H9 (cell line): ENCODE measurements at regions not wholly inside any gene's neighbourhood (a gene's known extent, or its start where the extent isn't known, plus 50 kb on each side); places are given as distances from the start of the nearest gene placed in this dataset.

ENCODE experiments used
- DNase-seq: peaks from one replicate; pipeline ENCODE4 v3.0.0-alpha.2; 2017
- H2AFZ ChIP-seq: one replicate; pipeline ENCODE4 v1.6.1; 2013; ENCODE audit warnings: mild to moderate bottlenecking, low read length, control low read depth, moderate library complexity
- H2AK5ac ChIP-seq: 2 replicates; pipeline ENCODE4 v1.6.1; 2013; ENCODE audit warnings: low read length, control low read depth, mixed read lengths; ENCODE audit not compliant: insufficient read length
- H2BK120ac ChIP-seq: one replicate; pipeline ENCODE4 v1.6.1; 2013; ENCODE audit warnings: low read depth, mild to moderate bottlenecking, low read length, control low read depth, inconsistent platforms; ENCODE audit not compliant: poor library complexity, severe bottlenecking
- H2BK12ac ChIP-seq: 2 replicates; pipeline ENCODE4 v1.6.1; 2013; ENCODE audit warnings: low read length, control low read depth, mixed read lengths, low read depth; ENCODE audit not compliant: insufficient read length
- H2BK15ac ChIP-seq: 2 replicates; pipeline ENCODE4 v1.6.1; 2013; ENCODE audit warnings: low read depth, low read length, control low read depth
- H2BK20ac ChIP-seq: one replicate; pipeline ENCODE4 v1.6.1; 2013; ENCODE audit warnings: low read depth, mild to moderate bottlenecking, low read length, control low read depth, inconsistent platforms; ENCODE audit not compliant: poor library complexity, severe bottlenecking
- H2BK5ac ChIP-seq: 2 replicates; pipeline ENCODE4 v1.6.1; 2013; ENCODE audit warnings: low read length, control low read depth, mixed read lengths; ENCODE audit not compliant: insufficient read length
- H3K14ac ChIP-seq: 2 replicates; pipeline ENCODE4 v1.6.1; 2013; ENCODE audit warnings: low read length, control low read depth; ENCODE audit not compliant: insufficient read depth
- H3K18ac ChIP-seq: 2 replicates; pipeline ENCODE4 v1.6.1; 2013; ENCODE audit warnings: low read depth, mild to moderate bottlenecking, mixed read lengths, low read length, control low read depth; ENCODE audit not compliant: insufficient read length
- H3K23ac ChIP-seq: 2 replicates; pipeline ENCODE4 v1.6.1; 2013; ENCODE audit warnings: low read length, control low read depth, mixed read lengths, low read depth; ENCODE audit not compliant: insufficient read length
- H3K23me2 ChIP-seq: 2 replicates; pipeline ENCODE4 v1.6.1; 2013; ENCODE audit warnings: low read depth, mild to moderate bottlenecking, mixed read lengths, low read length, control low read depth; ENCODE audit not compliant: insufficient read length, poor library complexity, severe bottlenecking
- H3K27ac ChIP-seq: 2 replicates; pipeline ENCODE4 v1.5.1; 2013; ENCODE audit warnings: low read length, control low read depth, mixed read lengths, low read depth; ENCODE audit not compliant: insufficient read length
- H3K27me3 ChIP-seq: 2 replicates; pipeline ENCODE4 v1.6.1; 2013; ENCODE audit warnings: low read length, control low read depth, inconsistent platforms; ENCODE audit not compliant: insufficient read depth
- H3K4ac ChIP-seq: 2 replicates; pipeline ENCODE4 v1.6.1; 2013; ENCODE audit warnings: low read depth, mild to moderate bottlenecking, control low read depth, inconsistent platforms, low read length, moderate library complexity
- H3K4me1 ChIP-seq: 2 replicates; pipeline ENCODE4 v1.6.1; 2013; ENCODE audit warnings: low read length, control low read depth, inconsistent platforms; ENCODE audit not compliant: insufficient read depth
- H3K4me2 ChIP-seq: 2 replicates; pipeline ENCODE4 v1.6.1; 2013; ENCODE audit warnings: low read length, control low read depth, mixed read lengths; ENCODE audit not compliant: insufficient read length, insufficient read depth
- H3K56ac ChIP-seq: 2 replicates; pipeline ENCODE4 v1.6.1; 2013; ENCODE audit warnings: low read depth, mild to moderate bottlenecking, mixed read lengths, low read length, control low read depth; ENCODE audit not compliant: insufficient read length
- H3K79me1 ChIP-seq: 2 replicates; pipeline ENCODE4 v1.6.1; 2013; ENCODE audit warnings: low read depth, mild to moderate bottlenecking, moderate library complexity, low read length, control low read depth, inconsistent platforms; ENCODE audit not compliant: insufficient read depth, poor library complexity, severe bottlenecking
- H3K79me2 ChIP-seq: 2 replicates; pipeline ENCODE4 v1.6.1; 2013; ENCODE audit warnings: low read length, control low read depth, inconsistent platforms; ENCODE audit not compliant: insufficient read depth
- H3K9ac ChIP-seq: 2 replicates; pipeline ENCODE4 v1.6.1; 2013; ENCODE audit warnings: low read length, control low read depth, mixed read lengths; ENCODE audit not compliant: insufficient read length; ENCODE audit errors: extremely low read depth
- H3K9me3 ChIP-seq: one replicate; pipeline ENCODE4 v1.6.1; 2013; ENCODE audit warnings: low read depth, low read length, inconsistent platforms; ENCODE audit not compliant: control insufficient read depth
- H3T11ph ChIP-seq: one replicate; pipeline ENCODE4 v1.6.1; 2013; ENCODE audit warnings: mild to moderate bottlenecking, low read length, control low read depth, inconsistent platforms
- H4K20me1 ChIP-seq: one replicate; pipeline ENCODE4 v1.6.1; 2013; ENCODE audit not compliant: control insufficient read depth, insufficient read length, insufficient read depth
- H4K5ac ChIP-seq: 2 replicates; pipeline ENCODE4 v1.6.1; 2013; ENCODE audit warnings: low read depth, mild to moderate bottlenecking, mixed read lengths, low read length, control low read depth; ENCODE audit not compliant: insufficient read length
- H4K8ac ChIP-seq: replicated peaks from 2 replicates; pipeline ENCODE4 v1.6.1; 2013; ENCODE audit warnings: low read length, control low read depth, mixed read lengths, low read depth; ENCODE audit not compliant: insufficient read length
- H4K91ac ChIP-seq: 2 replicates; pipeline ENCODE4 v1.6.1; 2013; ENCODE audit warnings: low read depth, mild to moderate bottlenecking, moderate library complexity, mixed read lengths, low read length, control low read depth; ENCODE audit not compliant: insufficient read length
- H3K27ac Mint-ChIP-seq, 3 experiments: 2 replicates in 2 of 3; 3 replicates in 1 of 3; pipeline ENCODE4 v1.8.0; 2020 to 2021; ENCODE audit warnings: mixed read lengths in 3 of 3, mild to moderate bottlenecking in 1 of 3, moderate library complexity in 1 of 3
- H3K27me3 Mint-ChIP-seq: 2 replicates; pipeline ENCODE4 v1.8.0; 2021; ENCODE audit warnings: low read depth, mild to moderate bottlenecking, moderate library complexity, mixed read lengths
- H3K36me3 Mint-ChIP-seq, 3 experiments: 2 replicates in 2 of 3; 3 replicates in 1 of 3; pipeline ENCODE4 v1.8.0; 2020 to 2021; ENCODE audit warnings: low read depth in 3 of 3, mixed read lengths in 3 of 3; ENCODE audit not compliant: insufficient read depth in 1 of 3
- H3K4me1 Mint-ChIP-seq, 2 experiments: 2 replicates each; pipeline ENCODE4 v1.8.0; 2020; ENCODE audit warnings: mixed read lengths in 2 of 2
- H3K4me3 Mint-ChIP-seq, 2 experiments: 2 replicates in 1 of 2; 3 replicates in 1 of 2; pipeline ENCODE4 v1.8.0; 2020 to 2021; ENCODE audit warnings: mild to moderate bottlenecking in 2 of 2, mixed read lengths in 2 of 2, moderate library complexity in 1 of 2
- H3K9me3 Mint-ChIP-seq, 2 experiments: 2 replicates in 1 of 2; 3 replicates in 1 of 2; pipeline ENCODE4 v1.8.0; 2020; ENCODE audit warnings: mild to moderate bottlenecking in 2 of 2, mixed read lengths in 2 of 2, moderate library complexity in 1 of 2
- WGBS: extraction: QIAGEN DNeasy Blood & Tissue Kit; methylation state at CpG from one replicate; pipeline ENCODE4 v1.1.7; 2013; ENCODE audit warnings: missing lambda C conversion rate, low lambda C conversion rate, mixed read lengths; ENCODE audit not compliant: insufficient read length; ENCODE audit errors: extremely low coverage; 5-methylcytosine and 5-hydroxymethylcytosine counted together
- TF ChIP-seq, protein P1 (sequence below): fragments of 200-600 bp; sonication (generic); conservative IDR thresholded peaks from 3 replicates; pipeline ENCODE4 v1.8.0; 2021; ENCODE audit warnings: antibody characterized with exemption, mild to moderate bottlenecking

- Histone ChIP-seq H4K8ac (no peak overlapping the region), H3K14ac (no peak overlapping the region), H4K5ac (no peak overlapping the region), H2AFZ (no peak overlapping the region), H2BK20ac (no peak overlapping the region), H3K23me2 (no peaks in the 10 kb centered on the region), H3K4me2 (no peak overlapping the region), H3K4ac (no peak overlapping the region), H3K79me1 (no peaks in the 10 kb centered on the region), H3K4me1 (no peaks in the 10 kb centered on the region), H3T11ph (no peak overlapping the region), H2AK5ac (no peak overlapping the region), H3K27me3 (no peaks in the 10 kb centered on the region), H3K9me3 (no peaks in the 10 kb centered on the region), H2BK12ac (no peak overlapping the region), H3K56ac (no peak overlapping the region), H3K18ac (no peak overlapping the region), H4K91ac (no peak overlapping the region), H3K79me2 (no peaks in the 10 kb centered on the region), H3K23ac (no peak overlapping the region), H3K27ac (no peak overlapping the region), H3K9ac (no peak overlapping the region), H4K20me1 (no peaks in the 10 kb centered on the region), H2BK5ac (no peak overlapping the region), H2BK120ac (no peak overlapping the region), H2BK15ac (no peak overlapping the region)
- Mint-ChIP-seq H3K36me3 (peaks cover 0 to 4% (median 3%) of the 10 kb centered on the region in 3 experiments; a peak in 4 of 7 replicates), H3K27ac (no peak overlapping the region), H3K4me3 (no peak overlapping the region), H3K27me3 (no peaks in the 10 kb centered on the region), H3K4me1 (peaks cover 3 to 4% of the 10 kb centered on the region in 2 experiments; a peak in 3 of 4 replicates), H3K9me3 (peaks cover 3 to 10% of the 10 kb centered on the region in 2 experiments; a peak in 3 of 5 replicates)
- DNase-seq: no peak
- TF ChIP-seq, protein P1, sequence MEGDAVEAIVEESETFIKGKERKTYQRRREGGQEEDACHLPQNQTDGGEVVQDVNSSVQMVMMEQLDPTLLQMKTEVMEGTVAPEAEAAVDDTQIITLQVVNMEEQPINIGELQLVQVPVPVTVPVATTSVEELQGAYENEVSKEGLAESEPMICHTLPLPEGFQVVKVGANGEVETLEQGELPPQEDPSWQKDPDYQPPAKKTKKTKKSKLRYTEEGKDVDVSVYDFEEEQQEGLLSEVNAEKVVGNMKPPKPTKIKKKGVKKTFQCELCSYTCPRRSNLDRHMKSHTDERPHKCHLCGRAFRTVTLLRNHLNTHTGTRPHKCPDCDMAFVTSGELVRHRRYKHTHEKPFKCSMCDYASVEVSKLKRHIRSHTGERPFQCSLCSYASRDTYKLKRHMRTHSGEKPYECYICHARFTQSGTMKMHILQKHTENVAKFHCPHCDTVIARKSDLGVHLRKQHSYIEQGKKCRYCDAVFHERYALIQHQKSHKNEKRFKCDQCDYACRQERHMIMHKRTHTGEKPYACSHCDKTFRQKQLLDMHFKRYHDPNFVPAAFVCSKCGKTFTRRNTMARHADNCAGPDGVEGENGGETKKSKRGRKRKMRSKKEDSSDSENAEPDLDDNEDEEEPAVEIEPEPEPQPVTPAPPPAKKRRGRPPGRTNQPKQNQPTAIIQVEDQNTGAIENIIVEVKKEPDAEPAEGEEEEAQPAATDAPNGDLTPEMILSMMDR: no peak
- no CpG with 5 or more reads among the region's 4 CpGs for WGBS
Observed at GRCh38 chr4:17117746-17118145, 219.3 kb upstream of the LDB2 start.
